ENCODE measurements at regions not wholly inside any gene's neighbourhood (a gene's known extent, or its start where the extent isn't known, plus 50 kb on each side); places are given as distances from the start of the nearest gene placed in this dataset.
"Not testable (repeated sequence)": the region's sequence is repeated elsewhere in the genome, so short reads cannot be mapped to it uniquely, and the experiment has no call there.

DNA sequence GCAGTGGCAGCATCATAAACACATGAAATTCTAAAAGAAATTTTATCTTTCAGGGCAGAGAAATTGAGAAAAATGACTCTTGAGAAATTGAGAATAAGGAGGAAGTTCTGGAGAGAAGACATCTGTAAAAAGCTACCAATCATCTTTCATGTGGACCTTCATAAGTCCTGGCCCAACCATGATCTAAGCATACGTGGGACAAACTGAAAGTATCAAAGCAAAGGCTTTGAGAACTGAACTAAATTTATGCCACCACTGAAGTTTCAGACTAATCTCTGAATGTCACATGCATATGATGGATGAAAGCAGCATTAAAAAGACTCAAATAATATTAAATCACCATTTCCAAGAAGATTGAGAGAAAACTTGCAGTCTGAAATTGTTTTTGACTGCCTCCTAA lies 1502.8 kb upstream of the LRRTM3 start:
- peaks cover 7 to 24% of the 10 kb centered on the region in 2 donors for H3K9me3 Mint-ChIP-seq
- no peak for ATAC-seq
- no peak for DNase-seq
- H3K9me3 ChIP-seq (ENCODE audit: control insufficient read depth, insufficient read depth, low read length): no peaks in the 10 kb centered on the region
- H3K27me3 Mint-ChIP-seq (ENCODE audit: low read depth in 2 of 2): no peaks in the 10 kb centered on the region
- H3K4me1 Mint-ChIP-seq: no peaks in the 10 kb centered on the region
- no peaks in the 10 kb centered on the region for H3K4me1 ChIP-seq (ENCODE audit: control insufficient read depth, insufficient read depth, low read length)
- H3K27me3 ChIP-seq (ENCODE audit: control insufficient read depth, insufficient read depth, low read length): no peaks in the 10 kb centered on the region
- H3K36me3 ChIP-seq (ENCODE audit: control insufficient read depth, insufficient read depth, low read length): no peaks in the 10 kb centered on the region
- intact Hi-C loops (cut with micrococcal nuclease): no loop called here
- H3K4me3 ChIP-seq (ENCODE audit: low read length): no peak overlapping the region
- no peak overlapping the region for H3K27ac ChIP-seq (ENCODE audit: low read length)
- no peak overlapping the region for H3K27ac Mint-ChIP-seq
- H3K4me3 Mint-ChIP-seq: no peak overlapping the region
- TF ChIP-seq, protein P1, sequence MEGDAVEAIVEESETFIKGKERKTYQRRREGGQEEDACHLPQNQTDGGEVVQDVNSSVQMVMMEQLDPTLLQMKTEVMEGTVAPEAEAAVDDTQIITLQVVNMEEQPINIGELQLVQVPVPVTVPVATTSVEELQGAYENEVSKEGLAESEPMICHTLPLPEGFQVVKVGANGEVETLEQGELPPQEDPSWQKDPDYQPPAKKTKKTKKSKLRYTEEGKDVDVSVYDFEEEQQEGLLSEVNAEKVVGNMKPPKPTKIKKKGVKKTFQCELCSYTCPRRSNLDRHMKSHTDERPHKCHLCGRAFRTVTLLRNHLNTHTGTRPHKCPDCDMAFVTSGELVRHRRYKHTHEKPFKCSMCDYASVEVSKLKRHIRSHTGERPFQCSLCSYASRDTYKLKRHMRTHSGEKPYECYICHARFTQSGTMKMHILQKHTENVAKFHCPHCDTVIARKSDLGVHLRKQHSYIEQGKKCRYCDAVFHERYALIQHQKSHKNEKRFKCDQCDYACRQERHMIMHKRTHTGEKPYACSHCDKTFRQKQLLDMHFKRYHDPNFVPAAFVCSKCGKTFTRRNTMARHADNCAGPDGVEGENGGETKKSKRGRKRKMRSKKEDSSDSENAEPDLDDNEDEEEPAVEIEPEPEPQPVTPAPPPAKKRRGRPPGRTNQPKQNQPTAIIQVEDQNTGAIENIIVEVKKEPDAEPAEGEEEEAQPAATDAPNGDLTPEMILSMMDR (IDR thresholded peaks at IDR 0.05): no peak
- WGBS (ENCODE audit: insufficient coverage): 82% methylated on average over 1 of the region's 1 CpG
- peaks cover 31% of the 10 kb centered on the region for H3K36me3 Mint-ChIP-seq

GRCh38 chr10:65429381-65429780 lies 1496.5 kb upstream of the LRRTM3 start:
- H3K9me3 ChIP-seq (ENCODE audit: control insufficient read depth, insufficient read depth, low read length); H3K27me3 ChIP-seq (ENCODE audit: control insufficient read depth, insufficient read depth, low read length); H3K4me1 Mint-ChIP-seq; H3K27me3 Mint-ChIP-seq (ENCODE audit: low read depth in 2 of 2); DNase-seq; H3K4me1 ChIP-seq (ENCODE audit: control insufficient read depth, insufficient read depth, low read length); intact Hi-C loops (cut with micrococcal nuclease); H3K36me3 ChIP-seq (ENCODE audit: control insufficient read depth, insufficient read depth, low read length); H3K4me3 ChIP-seq (ENCODE audit: low read length); H3K27ac Mint-ChIP-seq; H3K36me3 Mint-ChIP-seq; H3K27ac ChIP-seq (ENCODE audit: low read length); ATAC-seq; H3K4me3 Mint-ChIP-seq: not testable (repeated sequence)
- 95% methylated on average over 30 of the region's 30 CpGs for WGBS (ENCODE audit: insufficient coverage)
- H3K9me3 Mint-ChIP-seq: peaks cover 8 to 13% of the 10 kb centered on the region in 2 donors

GRCh38 chr10:65430979-65431378 lies 1494.9 kb upstream of the LRRTM3 start:
- peaks cover 9% of the 10 kb centered on the region in 2 donors for H3K9me3 Mint-ChIP-seq
- DNase-seq (no peak), ATAC-seq (no peak)
- no peaks in the 10 kb centered on the region for H3K4me1 Mint-ChIP-seq
- TF ChIP-seq, protein P1 (IDR thresholded peaks at IDR 0.05): no peak
- Histone ChIP-seq H3K4me3 (ENCODE audit: low read length) (no peak overlapping the region), H3K9me3 (ENCODE audit: control insufficient read depth, insufficient read depth, low read length) (no peaks in the 10 kb centered on the region), H3K27ac (ENCODE audit: low read length) (no peak overlapping the region), H3K36me3 (ENCODE audit: control insufficient read depth, insufficient read depth, low read length) (no peaks in the 10 kb centered on the region), H3K4me1 (ENCODE audit: control insufficient read depth, insufficient read depth, low read length) (no peaks in the 10 kb centered on the region), H3K27me3 (ENCODE audit: control insufficient read depth, insufficient read depth, low read length) (no peaks in the 10 kb centered on the region)
- H3K27ac Mint-ChIP-seq: no peak overlapping the region
- WGBS (ENCODE audit: insufficient coverage): 7% methylated on average over 2 of the region's 2 CpGs
- no peaks in the 10 kb centered on the region for H3K36me3 Mint-ChIP-seq
- no peaks in the 10 kb centered on the region for H3K27me3 Mint-ChIP-seq (ENCODE audit: low read depth in 2 of 2)
- intact Hi-C loops (cut with micrococcal nuclease): no loop called here
- no peak overlapping the region for H3K4me3 Mint-ChIP-seq

DNA sequence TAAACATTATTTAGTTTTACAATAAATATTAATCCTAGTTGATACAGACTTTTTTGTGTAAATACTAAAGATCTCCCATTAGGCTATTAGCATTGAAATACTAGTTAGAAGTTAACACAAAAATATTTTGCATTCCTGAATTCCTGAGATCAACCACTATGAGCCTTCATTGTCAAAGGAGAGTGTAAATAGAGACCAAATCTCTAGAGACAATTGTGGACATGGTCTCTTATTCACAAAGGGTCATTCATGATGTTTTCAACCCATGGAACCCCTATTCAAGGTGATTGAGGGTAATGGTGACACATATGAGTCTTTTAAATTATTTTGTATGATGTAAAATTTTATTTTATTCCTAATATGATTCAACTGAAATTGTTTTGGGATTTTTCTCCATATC lies 1454.8 kb upstream of the LRRTM3 start:
- TF ChIP-seq, protein P1 (IDR thresholded peaks at IDR 0.05): no peak
- no peak for DNase-seq
- no peak for ATAC-seq
- Mint-ChIP-seq H3K27me3 (ENCODE audit: low read depth in 2 of 2) (no peaks in the 10 kb centered on the region), H3K27ac (no peak overlapping the region), H3K9me3 (peaks cover 20 to 22% of the 10 kb centered on the region in 2 donors), H3K36me3 (peaks cover 3% of the 10 kb centered on the region), H3K4me1 (no peaks in the 10 kb centered on the region), H3K4me3 (no peak overlapping the region)
- H3K36me3 ChIP-seq (ENCODE audit: control insufficient read depth, insufficient read depth, low read length): no peaks in the 10 kb centered on the region
- H3K9me3 ChIP-seq (ENCODE audit: control insufficient read depth, insufficient read depth, low read length): peaks cover 9% of the 10 kb centered on the region
- H3K4me1 ChIP-seq (ENCODE audit: control insufficient read depth, insufficient read depth, low read length): no peaks in the 10 kb centered on the region
- intact Hi-C loops (cut with micrococcal nuclease): no loop called here
- no peak overlapping the region for H3K4me3 ChIP-seq (ENCODE audit: low read length)
- no peaks in the 10 kb centered on the region for H3K27me3 ChIP-seq (ENCODE audit: control insufficient read depth, insufficient read depth, low read length)
- no peak overlapping the region for H3K27ac ChIP-seq (ENCODE audit: low read length)

All from natural killer cell (primary cell).